Keratinocyte (primary cell): ENCODE measurements at regions not wholly inside any gene's neighbourhood (a gene's known extent, or its start where the extent isn't known, plus 50 kb on each side); places are given as distances from the start of the nearest gene placed in this dataset.
A peak's percentile ranks its signal among the peaks of the same experiment; 100 is the strongest.

Experiments
- EZH2 ChIP-seq: IDR thresholded peaks from one replicate; pipeline ENCODE4 v1.6.1; 2012; ENCODE audit warnings: inconsistent platforms, mild to moderate bottlenecking, low read length, moderate library complexity
- TF ChIP-seq, protein P1 (sequence below), 3 experiments: IDR thresholded peaks in 1 of 3; conservative IDR thresholded peaks in 1 of 3; optimal IDR thresholded peaks in 1 of 3; 2 replicates in 2 of 3; 3 replicates in 1 of 3; pipeline versions ENCODE3 to v1.5.1; 2011; ENCODE audit warnings: low read length in 3 of 3, mild to moderate bottlenecking in 3 of 3, moderate library complexity in 2 of 3, control low read depth in 1 of 3, inconsistent platforms in 1 of 3; ENCODE audit not compliant: insufficient read depth in 2 of 3; ENCODE audit errors: extremely low read depth in 1 of 3

DNA sequence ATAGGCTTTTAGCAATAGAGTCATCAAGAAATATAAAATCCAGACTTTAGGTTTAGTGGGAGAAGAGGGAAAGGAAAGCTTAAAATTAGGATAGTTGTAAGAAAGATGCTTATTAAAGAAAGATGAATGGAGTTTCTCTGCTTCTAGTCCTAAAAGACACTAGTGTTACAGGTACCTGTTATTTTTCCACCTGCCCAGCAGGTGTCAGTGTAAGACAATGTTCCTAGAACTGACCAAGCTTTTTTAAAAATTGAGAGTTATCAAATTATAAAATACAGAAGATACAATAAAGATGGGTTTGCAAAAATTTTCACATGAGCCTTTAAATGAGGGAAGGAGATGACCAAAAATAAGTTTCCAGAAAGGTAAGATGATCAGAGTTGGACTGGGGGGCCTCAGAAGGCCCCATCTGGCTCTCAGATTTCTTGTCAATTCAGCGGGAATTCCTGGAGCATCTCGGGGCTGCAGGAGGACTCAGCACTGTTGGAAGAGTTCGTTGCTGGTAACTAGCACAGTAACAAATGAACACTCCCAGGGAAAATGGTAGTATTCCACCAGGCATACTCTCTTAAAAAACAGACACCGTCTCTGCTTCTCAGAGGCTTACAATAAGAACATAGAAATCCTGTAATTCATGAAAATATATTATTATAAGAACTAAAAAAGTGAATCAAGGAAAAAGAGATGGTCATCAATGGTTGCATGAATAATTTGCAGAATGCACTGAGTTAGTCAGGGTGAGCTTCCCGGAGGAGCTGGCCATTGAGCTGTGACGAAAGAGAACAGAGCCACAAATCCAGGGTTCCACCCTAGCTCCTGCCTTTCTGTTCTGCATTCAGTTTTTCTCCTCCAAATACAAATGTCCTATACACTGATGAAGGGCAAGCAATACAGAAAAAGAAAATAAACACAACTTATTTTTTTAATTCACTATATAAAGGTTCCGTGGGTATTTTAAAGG is 71.8 kb upstream of the PIK3CG start:
- TF ChIP-seq, protein P1, sequence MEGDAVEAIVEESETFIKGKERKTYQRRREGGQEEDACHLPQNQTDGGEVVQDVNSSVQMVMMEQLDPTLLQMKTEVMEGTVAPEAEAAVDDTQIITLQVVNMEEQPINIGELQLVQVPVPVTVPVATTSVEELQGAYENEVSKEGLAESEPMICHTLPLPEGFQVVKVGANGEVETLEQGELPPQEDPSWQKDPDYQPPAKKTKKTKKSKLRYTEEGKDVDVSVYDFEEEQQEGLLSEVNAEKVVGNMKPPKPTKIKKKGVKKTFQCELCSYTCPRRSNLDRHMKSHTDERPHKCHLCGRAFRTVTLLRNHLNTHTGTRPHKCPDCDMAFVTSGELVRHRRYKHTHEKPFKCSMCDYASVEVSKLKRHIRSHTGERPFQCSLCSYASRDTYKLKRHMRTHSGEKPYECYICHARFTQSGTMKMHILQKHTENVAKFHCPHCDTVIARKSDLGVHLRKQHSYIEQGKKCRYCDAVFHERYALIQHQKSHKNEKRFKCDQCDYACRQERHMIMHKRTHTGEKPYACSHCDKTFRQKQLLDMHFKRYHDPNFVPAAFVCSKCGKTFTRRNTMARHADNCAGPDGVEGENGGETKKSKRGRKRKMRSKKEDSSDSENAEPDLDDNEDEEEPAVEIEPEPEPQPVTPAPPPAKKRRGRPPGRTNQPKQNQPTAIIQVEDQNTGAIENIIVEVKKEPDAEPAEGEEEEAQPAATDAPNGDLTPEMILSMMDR (optimal IDR thresholded peaks at IDR 0.05 in 1 of 3, IDR thresholded peaks at IDR 0.05 in 1 of 3, conservative IDR thresholded peaks at IDR 0.05 in 1 of 3; ENCODE audit: extremely low read depth in 1 of 3, insufficient read depth in 2 of 3, low read length in 3 of 3): peak in 2 of 3 experiments; percentile 38 to 49
- no peak for TF ChIP-seq EZH2
